Stimulated activated CD4-positive, alpha-beta T cell treated with anti-CD3 and anti-CD28 coated beads, Interleukin-12 subunit alpha, Interleukin-12 subunit beta, amount 100 ng/mL, for 24 hours (primary cell): ENCODE measurements at regions not wholly inside any gene's neighbourhood (a gene's known extent, or its start where the extent isn't known, plus 50 kb on each side); places are given as distances from the start of the nearest gene placed in this dataset.
A peak's percentile ranks its signal among the peaks of the same experiment; 100 is the strongest.
"Not testable (repeated sequence)": the region's sequence is repeated elsewhere in the genome, so short reads cannot be mapped to it uniquely, and the experiment has no call there.

Experiments
- DNase-seq, 2 experiments: peaks; one replicate each; pipeline ENCODE4 v3.0.0-alpha.2; 2020; ENCODE audit warnings: low read depth in 2 of 2

DNA sequence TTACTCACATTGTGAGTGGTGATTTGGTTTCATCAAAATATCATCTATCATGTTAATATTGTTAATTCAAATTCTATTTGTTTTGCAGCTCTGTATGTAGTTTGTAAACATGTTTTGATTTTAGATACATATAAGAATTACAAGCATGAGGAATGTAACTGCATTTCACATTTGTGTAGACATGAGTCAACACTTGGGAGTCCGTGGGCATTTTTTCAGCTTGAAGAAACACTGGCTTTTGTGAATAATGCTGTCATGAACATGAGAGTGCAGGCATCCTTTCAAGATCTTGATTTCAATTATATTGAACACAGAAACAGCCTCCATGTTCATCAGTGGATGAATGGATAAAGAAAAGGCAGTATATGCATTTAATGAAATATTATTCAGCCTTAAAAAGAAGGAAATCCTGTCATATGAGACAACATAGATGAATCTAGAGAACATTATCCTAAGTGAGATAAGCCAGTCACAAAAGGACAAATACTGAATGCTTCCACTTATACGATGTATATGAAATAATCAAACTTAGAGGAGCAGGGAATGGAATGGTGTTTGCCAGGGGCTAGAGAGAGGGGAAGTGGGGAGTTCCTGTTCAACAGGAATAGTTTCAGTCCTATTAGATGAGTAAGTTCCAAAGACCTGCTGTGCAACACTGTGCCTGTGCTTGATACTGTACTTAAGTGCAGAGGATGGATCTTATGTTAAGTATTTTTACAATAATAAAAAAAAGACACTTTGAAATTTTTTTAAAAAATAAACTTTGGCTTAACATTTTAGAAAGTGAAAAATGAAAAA lies 194.9 kb downstream of the LRATD1 start:
- DNase-seq, result no peak

DNA sequence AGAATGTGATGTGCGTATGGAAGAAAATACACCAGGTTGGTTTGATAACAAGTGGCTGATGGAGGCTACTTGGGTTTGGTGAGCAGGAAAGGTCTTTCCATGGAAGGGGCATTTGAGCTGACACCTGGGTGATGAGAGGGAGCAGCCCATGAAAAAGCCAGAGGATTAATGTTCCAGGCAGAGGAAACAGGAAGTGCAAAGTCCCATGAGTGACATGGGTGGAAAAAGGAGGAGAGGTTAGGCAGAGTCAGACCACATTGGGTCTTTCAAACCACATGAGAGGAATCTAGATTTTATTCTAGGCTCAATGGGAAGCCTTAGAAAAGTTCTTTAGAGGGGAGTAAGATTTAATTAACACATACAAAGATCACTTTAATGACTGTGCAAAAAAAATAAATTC lies 195.7 kb downstream of the LRATD1 start:
- DNase-seq, result no peak

DNA sequence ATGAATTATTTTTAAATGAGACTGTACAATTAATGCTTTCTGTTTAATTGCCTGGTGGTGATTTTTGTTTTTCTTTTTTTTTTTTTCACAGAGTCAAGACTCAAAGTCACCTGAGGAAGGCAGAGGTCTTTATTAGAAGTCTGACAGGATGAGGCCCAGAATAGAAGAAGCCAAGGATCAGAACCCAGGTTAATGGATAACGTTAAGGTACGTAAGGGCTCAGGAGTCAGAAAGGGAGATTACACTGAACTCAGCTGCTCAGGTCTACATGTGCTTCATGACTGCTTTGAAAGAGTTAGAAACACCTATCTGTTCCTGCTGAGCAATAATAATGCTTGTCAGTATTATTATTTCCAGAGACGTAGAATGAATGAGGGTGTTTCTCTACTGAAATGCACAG lies 196.5 kb downstream of the LRATD1 start:
- DNase-seq, result no peak

DNA sequence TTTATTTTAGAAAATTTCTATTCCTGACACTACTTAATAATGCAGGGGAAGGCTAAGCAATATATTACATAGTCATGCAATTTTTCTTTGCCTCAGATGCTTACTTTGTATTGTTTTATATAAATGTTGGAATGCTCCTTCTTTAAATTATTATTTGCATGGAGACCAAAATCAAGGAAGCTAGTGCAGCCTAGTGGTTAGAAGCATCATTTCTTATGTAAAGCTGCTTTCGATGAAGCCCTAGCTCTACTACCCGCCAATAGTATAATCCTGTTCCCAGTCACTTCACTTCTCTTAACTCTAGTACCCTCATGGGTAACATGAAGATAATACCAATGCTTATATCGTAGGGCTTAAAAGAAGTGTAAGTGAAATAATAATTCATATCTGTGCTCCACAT lies 198.9 kb downstream of the LRATD1 start:
- DNase-seq, result no peak

DNA sequence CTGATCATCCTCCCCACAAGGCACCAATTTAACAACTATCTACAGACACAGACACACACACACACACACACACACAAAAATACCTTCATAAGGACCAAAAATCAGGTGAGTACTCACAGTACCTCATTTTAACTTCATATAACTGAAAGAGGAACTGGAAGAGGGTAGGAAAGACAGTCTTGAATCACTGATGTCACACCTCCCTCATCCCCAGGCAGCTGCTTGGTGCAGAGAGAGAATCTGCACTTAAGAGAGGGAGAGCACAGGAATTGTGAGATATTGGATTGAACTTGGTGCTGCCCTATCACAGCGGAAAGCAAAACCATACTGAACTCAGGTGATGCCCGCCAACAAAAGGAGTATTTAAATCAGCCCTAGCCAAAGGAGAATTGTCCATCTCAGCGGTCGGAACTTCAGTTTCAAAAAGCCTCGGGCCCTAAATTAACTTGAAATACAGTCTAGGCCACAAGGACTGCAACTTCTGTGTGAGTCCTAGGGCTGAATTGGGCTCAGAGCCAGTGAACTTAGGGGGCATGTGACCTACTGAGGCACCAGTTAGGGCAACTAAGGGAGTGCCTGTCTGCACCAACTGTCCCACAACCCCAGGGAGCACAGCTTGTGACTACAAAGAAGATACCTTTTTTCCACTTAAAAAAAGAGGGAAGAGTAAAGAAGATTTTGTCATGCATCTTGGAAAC lies 211.1 kb downstream of the LRATD1 start:
- no peak for DNase-seq

DNA sequence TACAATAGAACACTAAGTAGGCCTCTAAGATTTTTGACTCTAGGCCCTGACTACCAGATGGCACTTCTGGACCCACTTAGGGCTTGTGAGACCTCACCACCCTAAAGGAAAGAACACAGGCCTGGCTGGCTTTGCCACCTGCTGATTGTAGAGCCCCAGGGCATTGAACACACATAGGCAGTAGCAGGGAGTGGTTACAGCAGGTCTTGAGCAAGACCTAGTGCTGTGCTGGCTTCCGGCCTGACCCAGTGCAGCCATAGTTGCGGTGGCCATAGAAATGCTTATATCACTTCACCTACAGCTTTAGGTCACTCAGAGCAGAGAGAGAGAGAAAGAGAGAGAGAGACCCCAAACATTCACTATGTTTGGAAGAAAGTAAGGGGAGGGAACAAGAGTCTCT lies 223.2 kb downstream of the LRATD1 start:
- no peak for DNase-seq

DNA sequence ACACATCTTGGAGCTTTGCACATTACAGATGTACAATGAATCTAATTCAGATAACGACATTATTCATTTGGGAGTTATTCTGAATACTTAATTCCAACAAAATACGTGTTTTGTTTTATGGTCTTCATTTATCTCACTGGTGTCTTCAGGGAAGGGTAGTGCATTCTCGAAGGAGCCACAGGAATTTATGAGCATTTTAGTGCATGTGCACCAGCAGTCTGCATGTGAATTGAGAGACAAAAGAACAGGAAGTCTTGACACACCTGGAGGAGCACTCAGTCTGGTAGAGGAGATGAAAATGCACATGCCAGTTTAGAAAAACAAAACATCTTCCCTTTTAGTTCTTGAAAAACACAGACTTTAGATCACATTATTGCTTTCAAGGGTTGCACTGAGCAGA lies 228.7 kb downstream of the LRATD1 start:
- DNase-seq, result no peak

DNA sequence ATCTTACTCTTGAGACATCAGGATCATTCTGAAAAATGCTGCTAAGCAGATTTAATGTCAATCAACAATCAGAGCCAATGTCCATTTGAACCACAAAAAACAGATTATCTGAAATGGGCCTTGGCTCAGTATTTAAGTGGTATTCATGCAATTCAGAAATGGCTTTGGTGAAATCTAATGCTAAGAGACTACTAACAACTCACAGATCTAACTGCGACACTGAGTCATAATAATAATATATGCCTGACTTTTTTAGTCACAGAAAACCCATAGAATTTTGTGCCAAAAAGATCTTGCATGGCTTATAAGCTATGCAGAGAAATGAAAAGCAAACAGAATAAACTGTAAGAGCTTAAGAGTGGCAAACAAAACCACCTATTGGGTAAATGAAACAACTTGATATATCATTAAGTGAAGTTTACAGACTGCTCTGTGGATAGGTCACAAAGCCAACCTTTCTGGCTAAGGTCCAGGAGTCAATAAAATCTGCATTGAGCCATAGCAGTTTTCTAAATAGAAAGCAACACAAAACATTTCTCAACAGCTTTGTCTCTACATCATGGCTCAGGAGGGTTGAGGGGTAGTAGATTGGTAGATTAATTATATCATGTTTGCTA lies 234.3 kb downstream of the LRATD1 start:
- DNase-seq, result no peak

DNA sequence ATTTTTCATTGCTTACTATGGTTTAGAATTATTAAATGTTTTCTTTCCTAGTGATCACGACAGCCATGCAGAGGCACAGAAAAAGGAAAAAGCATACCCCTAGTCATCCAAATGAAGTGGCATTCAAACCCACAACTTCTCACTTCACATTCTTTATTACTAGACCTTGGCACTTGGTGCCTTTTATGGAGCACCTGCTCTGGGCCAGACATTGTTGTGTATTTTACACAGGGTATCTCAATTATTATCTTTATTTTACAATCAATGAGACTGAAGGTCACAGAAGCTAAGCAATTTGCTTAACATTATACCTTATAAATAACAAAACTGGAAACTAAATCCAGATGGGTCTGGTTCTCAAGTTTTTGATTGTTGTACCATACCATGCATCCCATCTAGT lies 235.3 kb downstream of the LRATD1 start:
- DNase-seq, result no peak

DNA sequence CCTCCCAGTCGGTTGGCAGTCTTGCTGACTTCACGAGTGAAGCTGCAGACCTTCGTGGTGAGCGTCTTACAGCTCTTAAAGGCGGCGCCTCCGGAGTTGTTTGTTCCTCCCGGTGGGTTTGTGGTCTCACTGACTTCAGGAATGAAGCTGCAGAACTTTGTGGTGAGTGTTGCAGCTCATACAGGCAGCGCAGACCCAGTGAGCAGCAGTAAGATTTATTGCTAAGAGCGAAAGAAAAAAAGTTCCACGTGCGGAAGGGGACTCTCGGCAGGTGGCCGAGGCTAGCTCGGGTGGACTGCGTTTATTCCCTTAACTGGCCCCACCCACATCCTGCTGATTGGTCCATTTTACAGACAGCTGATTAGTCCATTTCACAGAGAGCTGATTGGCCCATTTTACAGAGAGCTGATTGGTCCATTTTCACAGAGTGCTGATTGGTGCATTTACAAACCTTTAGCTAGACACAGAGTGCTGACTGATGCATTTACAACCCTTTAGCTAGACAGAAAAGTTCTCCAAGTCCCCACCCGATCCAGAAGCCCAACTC lies 240.3 kb downstream of the LRATD1 start:
- DNase-seq, result no peak

DNA sequence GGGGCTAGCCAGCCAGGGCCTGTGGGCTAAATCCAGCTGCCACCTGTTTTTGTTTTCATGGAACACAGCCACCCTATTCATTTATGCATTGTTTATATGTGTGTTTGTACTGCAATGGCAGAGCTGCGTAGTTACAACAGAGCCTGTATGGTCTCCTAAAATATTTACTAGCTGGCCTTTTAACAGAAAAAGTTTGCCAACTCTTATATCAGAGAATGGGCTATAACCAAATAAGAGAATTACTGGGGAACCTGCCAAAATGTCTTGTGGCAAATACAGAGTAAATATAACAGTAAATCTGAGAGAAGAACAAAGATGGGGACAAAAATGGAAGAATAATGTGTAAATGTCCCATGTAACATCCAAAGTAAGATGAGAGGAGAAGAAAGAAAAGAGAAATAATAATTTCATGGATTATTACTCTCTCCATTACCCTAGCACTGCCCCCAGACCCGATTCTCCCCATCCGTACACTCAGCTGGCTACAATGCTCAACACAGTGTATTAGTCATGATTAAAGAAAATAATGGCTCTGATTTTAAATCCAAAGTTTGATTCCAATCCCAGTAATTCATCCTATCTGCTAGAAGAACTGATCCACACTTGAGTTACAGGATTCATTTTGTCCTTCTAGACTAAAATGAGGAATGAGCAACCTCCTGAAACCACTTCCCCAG lies 249.3 kb downstream of the LRATD1 start:
- no peak for DNase-seq

DNA sequence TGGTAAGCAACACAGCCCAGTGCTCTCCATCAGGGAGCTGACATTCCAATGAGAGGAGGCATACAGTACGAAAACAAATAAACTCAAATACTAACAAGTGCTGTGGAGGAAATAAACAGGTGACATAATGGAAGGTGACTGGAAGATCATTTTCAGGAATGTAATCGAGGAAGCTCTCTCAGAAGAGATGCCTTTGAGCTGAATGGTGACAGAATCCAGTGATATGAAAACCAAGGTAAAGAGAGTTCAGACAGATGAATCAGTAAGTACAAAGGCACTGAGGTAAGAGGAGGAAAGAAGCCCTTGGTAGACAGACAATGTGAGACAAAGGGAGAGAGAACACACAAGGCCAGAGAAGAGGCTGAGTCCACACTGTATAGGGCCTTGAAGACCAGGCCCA lies 252.1 kb downstream of the LRATD1 start:
- no peak for DNase-seq

DNA sequence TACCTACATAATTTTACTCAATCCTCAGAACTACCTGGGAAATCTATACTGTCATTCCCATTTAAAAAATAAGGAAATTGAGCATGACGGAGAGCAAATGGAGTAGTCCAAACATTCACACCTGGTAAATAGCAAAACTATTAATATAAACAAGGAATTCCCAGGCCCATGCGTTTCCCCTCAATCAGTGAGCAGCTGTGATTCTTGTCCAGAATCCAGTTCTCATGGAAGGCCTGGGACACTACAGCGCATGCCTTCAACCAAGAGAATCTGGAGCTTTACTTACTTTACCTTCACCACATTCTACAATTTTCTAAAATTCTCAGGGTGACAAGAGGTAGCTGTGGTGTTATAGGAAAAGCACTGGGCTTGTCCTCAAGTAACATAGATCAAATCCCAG lies 259.0 kb downstream of the LRATD1 start:
- no peak for DNase-seq

DNA sequence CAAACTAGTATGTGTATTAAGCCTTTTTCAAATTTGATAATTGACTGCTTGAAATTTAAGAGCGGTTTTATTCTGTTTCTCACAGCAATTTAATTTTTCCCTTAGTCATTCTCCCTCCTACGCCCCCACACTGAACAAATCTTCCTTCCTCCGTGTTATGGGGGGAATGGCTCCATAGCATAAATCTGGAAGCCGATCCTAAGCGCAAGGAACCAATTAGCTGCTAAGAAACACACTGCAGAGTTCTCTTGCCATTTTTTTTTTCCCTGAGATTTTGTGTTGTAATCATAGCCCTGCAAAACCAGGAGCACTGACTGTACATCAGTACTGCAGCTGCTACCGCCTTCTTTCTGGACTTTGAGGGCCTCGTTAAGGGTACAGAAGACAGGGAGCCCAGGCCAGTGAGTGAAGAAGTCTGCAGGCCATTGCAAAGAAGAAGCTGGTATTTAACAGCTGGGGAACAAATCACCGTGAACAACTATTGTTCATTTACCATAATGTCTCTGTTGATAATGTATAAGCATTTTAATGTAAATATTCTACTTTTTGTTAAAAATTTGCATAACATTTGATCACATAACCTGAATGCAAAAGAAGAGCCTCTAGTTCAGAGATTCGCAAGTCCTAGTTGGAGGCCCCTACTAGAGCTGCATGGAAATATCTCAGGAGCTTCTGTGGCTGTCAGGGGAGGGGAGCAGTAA lies 264.0 kb downstream of the LRATD1 start:
- DNase-seq, result no peak

DNA sequence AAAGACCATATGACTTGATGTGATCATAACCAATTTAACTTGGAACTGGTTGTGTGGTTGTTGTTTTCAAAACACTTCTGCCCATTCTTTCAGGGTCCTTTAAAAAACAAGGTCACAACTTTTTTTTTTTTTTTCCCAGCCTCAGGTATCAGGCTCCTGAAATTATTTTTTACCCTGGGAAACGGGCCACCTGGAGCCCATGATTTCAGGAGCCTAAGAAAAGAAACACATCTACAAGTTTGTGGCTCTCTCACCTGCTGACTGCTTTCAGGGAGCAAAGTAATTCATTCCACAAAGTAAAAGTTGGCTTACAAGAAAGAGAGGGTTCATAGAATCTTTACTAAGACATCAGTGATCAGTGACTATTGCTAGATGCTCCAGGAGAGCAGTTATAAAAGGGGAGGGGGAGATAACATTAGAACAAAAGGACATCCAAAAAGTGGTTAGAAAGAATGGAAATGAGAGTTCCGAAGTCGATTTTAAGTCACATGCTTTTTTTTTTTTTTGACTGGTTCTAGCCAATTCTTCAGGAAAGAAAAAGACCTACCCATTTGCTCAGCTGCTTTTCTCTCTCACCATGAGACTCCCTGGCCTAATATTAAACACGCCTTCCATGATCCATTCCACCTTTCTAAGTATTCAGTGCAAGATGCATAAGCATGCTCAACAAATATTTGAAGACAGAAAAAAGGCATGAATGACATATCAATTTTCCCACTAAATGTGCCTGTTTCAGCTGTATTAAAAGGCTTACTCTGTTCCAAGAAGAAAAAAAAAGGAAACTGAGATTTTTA lies 267.3 kb downstream of the LRATD1 start:
- DNase-seq, result no peak

DNA sequence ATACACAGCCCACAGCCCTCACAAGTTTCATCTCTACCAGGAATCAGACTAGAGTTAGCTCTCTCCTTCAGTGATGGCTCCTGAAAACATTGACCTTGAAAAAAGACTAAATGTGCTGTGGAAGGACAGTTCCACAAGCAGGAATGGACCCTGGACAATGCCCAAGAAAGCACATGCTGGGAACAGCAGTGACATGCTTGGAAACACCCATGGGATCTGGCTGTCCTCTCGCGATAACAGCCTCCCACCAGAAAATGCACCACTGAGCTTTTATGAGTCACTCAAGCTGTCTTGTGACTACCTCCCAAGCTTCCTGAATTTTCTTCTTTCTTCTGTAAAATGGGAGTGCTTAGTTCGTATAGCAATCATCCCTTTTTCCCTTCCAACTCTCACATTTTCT lies 269.2 kb downstream of the LRATD1 start:
- no peak for DNase-seq

DNA sequence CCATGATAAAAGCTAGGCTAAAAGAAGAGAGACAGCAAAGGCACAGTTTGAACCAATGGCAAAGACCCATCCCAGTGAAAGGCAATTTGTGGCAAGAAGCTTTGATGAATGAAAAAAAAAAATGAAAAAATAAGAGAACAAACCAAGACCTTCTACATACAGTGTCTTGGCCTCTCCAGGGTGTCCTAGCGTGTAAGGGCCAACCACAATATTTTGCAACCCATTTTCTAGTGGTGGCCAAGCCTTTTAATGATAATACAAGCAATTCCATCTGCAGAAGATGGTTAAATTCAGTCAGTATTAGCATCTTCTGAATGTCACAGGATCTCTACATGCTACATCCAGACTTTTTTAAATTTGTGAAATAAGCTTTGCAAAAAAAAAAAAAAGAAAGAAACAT lies 270.4 kb downstream of the LRATD1 start:
- DNase-seq, result no peak

DNA sequence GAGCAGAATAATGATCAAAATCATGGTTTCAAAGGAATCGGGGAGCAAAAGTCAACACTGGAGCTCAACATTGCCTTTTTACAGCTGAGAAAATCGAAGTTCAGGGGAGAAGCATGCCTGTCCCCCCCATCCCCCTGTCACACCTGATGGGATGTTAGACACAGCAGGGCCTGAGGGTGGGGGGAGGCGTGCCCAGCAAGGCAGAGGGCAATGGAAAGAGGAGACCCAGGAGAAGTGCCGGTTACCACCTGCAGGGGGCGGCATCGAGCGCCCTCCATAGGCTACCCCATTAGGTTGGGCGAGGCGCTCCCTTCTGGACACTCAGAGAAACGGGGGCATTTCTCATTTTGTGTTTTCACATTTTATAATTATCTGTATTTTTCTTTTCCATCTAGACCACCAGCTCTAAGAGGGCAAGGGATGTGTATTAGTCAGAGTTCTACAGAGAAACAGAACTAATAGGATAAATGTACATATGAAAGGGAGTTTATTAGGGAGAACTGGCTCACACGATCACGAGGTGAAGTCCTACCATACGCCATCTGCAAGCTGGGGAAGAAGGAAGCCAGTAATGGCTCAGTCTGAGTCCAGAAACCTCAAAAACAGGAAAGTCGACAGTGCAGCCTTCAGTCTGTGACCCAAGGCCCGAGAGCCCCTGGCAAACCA lies 271.3 kb downstream of the LRATD1 start:
- DNase-seq, result peak; percentile 5 to 47

DNA sequence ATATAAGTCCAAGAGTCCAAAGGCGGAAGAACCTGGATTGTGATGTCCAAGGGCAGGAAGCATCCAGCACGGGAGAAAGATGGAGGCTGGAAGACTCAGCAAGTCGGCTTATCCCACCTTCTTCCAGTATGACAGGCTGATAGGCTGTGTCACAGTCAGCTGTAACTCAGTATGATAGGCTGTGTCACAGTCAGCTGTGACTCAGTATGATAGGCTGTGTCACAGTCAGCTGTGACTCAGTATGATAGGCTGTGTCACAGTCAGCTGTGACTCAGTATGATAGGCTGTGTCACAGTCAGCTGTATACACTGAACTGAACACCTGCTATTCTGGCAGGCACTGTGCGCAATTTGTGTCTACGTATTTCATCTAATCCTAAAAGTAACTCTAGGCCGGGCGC lies 271.9 kb downstream of the LRATD1 start:
- not testable (repeated sequence) for DNase-seq

DNA sequence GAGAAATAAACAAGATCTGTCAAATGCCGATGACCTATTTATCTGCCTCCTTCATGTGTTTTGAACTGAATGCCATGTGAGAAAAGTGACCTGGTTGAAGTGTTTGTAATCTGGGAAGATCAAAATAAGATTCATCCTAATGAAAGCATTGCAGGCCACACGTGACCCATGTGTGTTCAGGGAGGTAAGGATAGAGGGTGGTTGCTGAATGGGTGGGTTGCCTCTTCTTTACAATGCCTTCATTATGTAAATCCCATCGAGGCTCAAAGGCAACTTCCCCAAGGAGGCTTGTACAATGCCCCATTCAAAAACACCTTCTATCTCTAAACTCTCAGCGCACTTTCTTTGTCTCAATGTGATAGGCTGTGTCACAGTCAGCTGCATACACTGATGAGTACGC lies 273.1 kb downstream of the LRATD1 start:
- no peak for DNase-seq
